ENCODE measurements at regions not wholly inside any gene's neighbourhood (a gene's known extent, or its start where the extent isn't known, plus 50 kb on each side); places are given as distances from the start of the nearest gene placed in this dataset.
A peak's percentile ranks its signal among the peaks of the same experiment; 100 is the strongest.

GRCh38 chr12:71071536-71072097, 86.2 kb downstream of the TSPAN8 start:
- in situ Hi-C loops (cut with HindIII; ENCODE audit: low pct_unique_long_range_greater_than_20kb, low sequenced_read_pairs) = no loop called here
- no peak for DNase-seq (ENCODE audit: low read depth)

- DNase-seq (ENCODE audit: low read depth) = no peak
- in situ Hi-C loops (cut with HindIII; ENCODE audit: low pct_unique_long_range_greater_than_20kb, low sequenced_read_pairs) = no loop called here
These were observed 87.2 kb downstream of the TSPAN8 start for GRCh38 chr12:71070416-71071128.

- no peak for DNase-seq (ENCODE audit: low read depth)
- in situ Hi-C loops (cut with HindIII; ENCODE audit: low pct_unique_long_range_greater_than_20kb, low sequenced_read_pairs) = no loop called here
These were observed 88.5 kb downstream of the TSPAN8 start for GRCh38 chr12:71069311-71069710.

GRCh38 chr12:71063087-71063486, 94.7 kb downstream of the TSPAN8 start:
- DNase-seq (ENCODE audit: low read depth) = no peak
- in situ Hi-C loops (cut with HindIII; ENCODE audit: low pct_unique_long_range_greater_than_20kb, low sequenced_read_pairs) = no loop called here

- DNase-seq (ENCODE audit: low read depth) = peak; percentile 27
- in situ Hi-C loops (cut with HindIII; ENCODE audit: low pct_unique_long_range_greater_than_20kb, low sequenced_read_pairs) = no loop called here
These were observed 96.3 kb downstream of the TSPAN8 start for GRCh38 chr12:71061451-71061850.

- in situ Hi-C loops (cut with HindIII; ENCODE audit: low pct_unique_long_range_greater_than_20kb, low sequenced_read_pairs) = no loop called here
- no peak for DNase-seq (ENCODE audit: low read depth)
These were observed 97.4 kb downstream of the TSPAN8 start for GRCh38 chr12:71060426-71060825.

- in situ Hi-C loops (cut with HindIII; ENCODE audit: low pct_unique_long_range_greater_than_20kb, low sequenced_read_pairs) = no loop called here
- no peak for DNase-seq (ENCODE audit: low read depth)
These were observed 100.5 kb downstream of the TSPAN8 start for GRCh38 chr12:71057330-71057729.

GRCh38 chr12:71054551-71054950, 103.2 kb downstream of the TSPAN8 start:
- in situ Hi-C loops (cut with HindIII; ENCODE audit: low pct_unique_long_range_greater_than_20kb, low sequenced_read_pairs) = no loop called here
- no peak for DNase-seq (ENCODE audit: low read depth)

GRCh38 chr12:71046215-71046614, 111.6 kb downstream of the TSPAN8 start:
- in situ Hi-C loops (cut with HindIII; ENCODE audit: low pct_unique_long_range_greater_than_20kb, low sequenced_read_pairs) = no loop called here
- no peak for DNase-seq (ENCODE audit: low read depth)

GRCh38 chr12:71045781-71046180, 112.0 kb downstream of the TSPAN8 start:
- no peak for DNase-seq (ENCODE audit: low read depth)
- in situ Hi-C loops (cut with HindIII; ENCODE audit: low pct_unique_long_range_greater_than_20kb, low sequenced_read_pairs) = no loop called here

- no peak for DNase-seq (ENCODE audit: low read depth)
- in situ Hi-C loops (cut with HindIII; ENCODE audit: low pct_unique_long_range_greater_than_20kb, low sequenced_read_pairs) = no loop called here
These were observed 116.3 kb downstream of the TSPAN8 start for GRCh38 chr12:71041476-71041875.

- no peak for DNase-seq (ENCODE audit: low read depth)
- in situ Hi-C loops (cut with HindIII; ENCODE audit: low pct_unique_long_range_greater_than_20kb, low sequenced_read_pairs) = no loop called here
These were observed 118.4 kb upstream of the PTPRR start for GRCh38 chr12:71038960-71039359.

GRCh38 chr12:71036526-71036925, 116.0 kb upstream of the PTPRR start:
- in situ Hi-C loops (cut with HindIII; ENCODE audit: low pct_unique_long_range_greater_than_20kb, low sequenced_read_pairs) = no loop called here
- no peak for DNase-seq (ENCODE audit: low read depth)

- no peak for DNase-seq (ENCODE audit: low read depth)
- in situ Hi-C loops (cut with HindIII; ENCODE audit: low pct_unique_long_range_greater_than_20kb, low sequenced_read_pairs) = no loop called here
These were observed 112.4 kb upstream of the PTPRR start for GRCh38 chr12:71032933-71033332.

GRCh38 chr12:71029302-71029701, 108.8 kb upstream of the PTPRR start:
- in situ Hi-C loops (cut with HindIII; ENCODE audit: low pct_unique_long_range_greater_than_20kb, low sequenced_read_pairs) = no loop called here
- no peak for DNase-seq (ENCODE audit: low read depth)

- DNase-seq (ENCODE audit: low read depth) = no peak
- in situ Hi-C loops (cut with HindIII; ENCODE audit: low pct_unique_long_range_greater_than_20kb, low sequenced_read_pairs) = no loop called here
These were observed 107.3 kb upstream of the PTPRR start for GRCh38 chr12:71027856-71028255.

- in situ Hi-C loops (cut with HindIII; ENCODE audit: low pct_unique_long_range_greater_than_20kb, low sequenced_read_pairs) = loop anchor here (25.0 kb wide), 1 partner anchor 288 kb away; no protein-coding TSS in a partner anchor
- DNase-seq (ENCODE audit: low read depth) = no peak
These were observed 104.3 kb upstream of the PTPRR start for GRCh38 chr12:71024827-71025226.

- no peak for DNase-seq (ENCODE audit: low read depth)
- in situ Hi-C loops (cut with HindIII; ENCODE audit: low pct_unique_long_range_greater_than_20kb, low sequenced_read_pairs) = loop anchor here (25.0 kb wide), 1 partner anchor 287 kb away; no protein-coding TSS in a partner anchor
These were observed 103.7 kb upstream of the PTPRR start for GRCh38 chr12:71024281-71024680.

- in situ Hi-C loops (cut with HindIII; ENCODE audit: low pct_unique_long_range_greater_than_20kb, low sequenced_read_pairs) = loop anchor here (25.0 kb wide), 1 partner anchor 284 kb away; no protein-coding TSS in a partner anchor
- DNase-seq (ENCODE audit: low read depth) = no peak
These were observed 101.0 kb upstream of the PTPRR start for GRCh38 chr12:71021491-71021890.

GRCh38 chr12:71019282-71019831, 98.8 kb upstream of the PTPRR start:
- no peak for DNase-seq (ENCODE audit: low read depth)
- in situ Hi-C loops (cut with HindIII; ENCODE audit: low pct_unique_long_range_greater_than_20kb, low sequenced_read_pairs) = loop anchor here (25.0 kb wide), 1 partner anchor 282 kb away; no protein-coding TSS in a partner anchor
